AG04449 (cell line): ENCODE measurements at regions not wholly inside any gene's neighbourhood (a gene's known extent, or its start where the extent isn't known, plus 50 kb on each side); places are given as distances from the start of the nearest gene placed in this dataset.

Experiments used
- CTCF ChIA-PET: fragments of 350-600 bp; formaldehyde crosslinking; extraction: SDS; loops from one replicate; lab custom pipeline; 2021; ENCODE audit warnings: antibody characterized with exemption; lab: Yijun Ruan, JAX
- POLR2A ChIA-PET: fragments of 400-600, 350-600 bp; formaldehyde crosslinking; extraction: SDS; loops from one replicate; lab custom pipeline; 2020; ENCODE audit warnings: antibody characterized with exemption, inconsistent platforms; lab: Yijun Ruan, JAX
- DNase-seq: peaks from one replicate; pipeline ENCODE4 v3.0.0-alpha.2; 2010; ENCODE audit warnings: low read depth, low spot score
- H3K4me3 ChIP-seq: 2 replicates; pipeline ENCODE4 v1.5.1; 2011; ENCODE audit warnings: low read depth, mild to moderate bottlenecking, control low read depth, low read length
- TF ChIP-seq, protein P1 (sequence below): IDR thresholded peaks from one replicate; pipeline ENCODE4 v1.5.1; 2011; ENCODE audit warnings: mild to moderate bottlenecking, moderate library complexity, low read length, control low read depth, inconsistent platforms; ENCODE audit not compliant: insufficient read depth; ENCODE audit errors: missing control alignments

DNA sequence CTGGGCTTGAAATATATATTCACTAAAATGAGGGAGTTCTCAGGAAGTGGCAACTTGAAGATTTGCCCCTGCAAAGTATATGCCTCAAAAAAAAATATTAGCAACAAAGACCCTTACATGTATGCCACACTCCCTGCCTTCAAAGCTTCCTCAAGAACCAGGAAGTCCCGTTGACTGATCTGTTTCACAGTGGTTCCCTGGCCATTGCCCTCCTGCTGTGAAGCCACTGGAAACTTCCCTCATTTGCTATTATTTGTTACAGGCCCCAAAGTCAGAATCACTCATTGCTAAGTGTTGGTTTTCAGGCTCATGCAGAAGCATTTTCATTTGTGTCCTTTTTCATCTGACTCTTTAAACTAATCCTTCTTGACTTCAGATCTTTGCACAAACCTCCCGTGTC is 421.5 kb downstream of the ZNF521 start:
- H3K4me3 ChIP-seq, result no peak overlapping the region
- no peak for DNase-seq
- CTCF ChIA-PET, result no interaction called here
- TF ChIP-seq, protein P1, sequence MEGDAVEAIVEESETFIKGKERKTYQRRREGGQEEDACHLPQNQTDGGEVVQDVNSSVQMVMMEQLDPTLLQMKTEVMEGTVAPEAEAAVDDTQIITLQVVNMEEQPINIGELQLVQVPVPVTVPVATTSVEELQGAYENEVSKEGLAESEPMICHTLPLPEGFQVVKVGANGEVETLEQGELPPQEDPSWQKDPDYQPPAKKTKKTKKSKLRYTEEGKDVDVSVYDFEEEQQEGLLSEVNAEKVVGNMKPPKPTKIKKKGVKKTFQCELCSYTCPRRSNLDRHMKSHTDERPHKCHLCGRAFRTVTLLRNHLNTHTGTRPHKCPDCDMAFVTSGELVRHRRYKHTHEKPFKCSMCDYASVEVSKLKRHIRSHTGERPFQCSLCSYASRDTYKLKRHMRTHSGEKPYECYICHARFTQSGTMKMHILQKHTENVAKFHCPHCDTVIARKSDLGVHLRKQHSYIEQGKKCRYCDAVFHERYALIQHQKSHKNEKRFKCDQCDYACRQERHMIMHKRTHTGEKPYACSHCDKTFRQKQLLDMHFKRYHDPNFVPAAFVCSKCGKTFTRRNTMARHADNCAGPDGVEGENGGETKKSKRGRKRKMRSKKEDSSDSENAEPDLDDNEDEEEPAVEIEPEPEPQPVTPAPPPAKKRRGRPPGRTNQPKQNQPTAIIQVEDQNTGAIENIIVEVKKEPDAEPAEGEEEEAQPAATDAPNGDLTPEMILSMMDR, result no peak
- POLR2A ChIA-PET, result no interaction called here

DNA sequence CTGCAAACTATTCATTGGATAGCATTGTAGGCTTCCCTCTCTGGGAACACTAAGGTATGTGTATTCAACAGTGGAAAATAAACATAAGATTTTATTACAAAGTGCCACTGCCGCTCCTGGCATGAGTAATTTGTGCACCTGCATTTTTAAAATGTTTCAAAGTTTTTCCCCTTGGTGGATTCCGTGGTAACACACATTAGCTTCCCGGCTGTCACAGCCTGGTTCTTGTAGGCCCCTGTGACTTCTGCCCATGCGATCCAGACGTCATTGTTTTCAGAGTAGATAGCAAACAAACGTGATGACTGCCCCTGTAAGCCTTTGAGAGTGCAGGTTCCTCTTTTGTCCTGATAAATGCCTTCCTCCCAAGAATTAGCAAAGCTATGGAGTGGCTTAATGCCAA is 421.0 kb downstream of the ZNF521 start:
- TF ChIP-seq, protein P1, result no peak
- no peak overlapping the region for H3K4me3 ChIP-seq
- CTCF ChIA-PET, result no interaction called here
- POLR2A ChIA-PET, result no interaction called here
- no peak for DNase-seq

DNA sequence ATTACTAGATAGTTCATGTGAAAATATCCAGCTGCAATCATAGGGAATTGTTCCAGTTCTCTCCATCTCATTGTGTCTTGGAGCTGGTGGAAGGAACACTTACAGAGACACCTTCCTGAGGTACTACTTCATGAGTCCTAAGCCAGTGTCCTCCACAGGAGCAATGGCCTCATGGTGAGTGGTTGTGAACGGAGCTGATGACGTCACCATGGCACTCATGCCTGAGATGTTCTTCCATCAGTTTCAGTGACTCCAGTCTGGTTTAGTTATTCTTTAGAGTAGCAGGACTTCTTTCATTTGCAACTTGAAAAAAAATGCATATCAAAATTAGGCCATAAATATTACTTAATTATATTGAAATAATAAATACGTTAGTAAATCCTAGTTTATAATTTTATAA is 418.6 kb downstream of the ZNF521 start:
- CTCF ChIA-PET, result no interaction called here
- POLR2A ChIA-PET, result no interaction called here
- H3K4me3 ChIP-seq, result no peak overlapping the region
- TF ChIP-seq, protein P1, result no peak
- no peak for DNase-seq

DNA sequence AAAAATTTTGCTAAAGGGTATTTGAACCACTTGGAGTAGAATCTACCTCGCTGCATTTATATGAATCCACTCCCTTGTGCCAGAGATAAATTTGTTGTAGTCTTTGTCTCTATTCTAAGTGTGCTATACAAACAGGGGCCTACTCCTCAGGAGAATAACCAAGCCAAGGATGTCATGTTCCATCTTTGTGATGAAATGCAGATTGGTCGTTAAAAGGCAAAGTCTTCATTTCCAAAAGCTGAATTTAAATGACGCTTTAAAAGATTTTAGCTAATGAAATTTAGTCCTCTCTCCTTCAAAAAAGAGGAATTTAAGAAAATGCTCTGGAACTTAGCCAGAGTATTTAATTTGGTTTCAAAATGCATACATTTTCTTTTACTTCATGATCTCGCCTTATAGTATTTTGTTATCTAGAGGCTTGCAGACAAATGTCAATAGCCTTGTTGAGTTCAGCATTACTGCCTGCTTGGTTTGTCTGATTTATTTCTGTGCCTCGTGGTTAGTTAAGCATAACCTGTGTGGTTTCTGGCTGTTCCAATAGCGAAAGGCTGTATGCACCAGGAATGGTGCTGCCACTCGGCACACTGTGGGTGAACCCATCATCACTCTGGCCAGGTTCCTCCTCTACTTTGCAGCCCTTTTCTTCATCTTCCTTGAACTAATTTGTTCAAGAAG is 417.6 kb downstream of the ZNF521 start:
- TF ChIP-seq, protein P1, result no peak
- ChIA-PET CTCF (no interaction called here), POLR2A (no interaction called here)
- no peak overlapping the region for H3K4me3 ChIP-seq
- no peak for DNase-seq

DNA sequence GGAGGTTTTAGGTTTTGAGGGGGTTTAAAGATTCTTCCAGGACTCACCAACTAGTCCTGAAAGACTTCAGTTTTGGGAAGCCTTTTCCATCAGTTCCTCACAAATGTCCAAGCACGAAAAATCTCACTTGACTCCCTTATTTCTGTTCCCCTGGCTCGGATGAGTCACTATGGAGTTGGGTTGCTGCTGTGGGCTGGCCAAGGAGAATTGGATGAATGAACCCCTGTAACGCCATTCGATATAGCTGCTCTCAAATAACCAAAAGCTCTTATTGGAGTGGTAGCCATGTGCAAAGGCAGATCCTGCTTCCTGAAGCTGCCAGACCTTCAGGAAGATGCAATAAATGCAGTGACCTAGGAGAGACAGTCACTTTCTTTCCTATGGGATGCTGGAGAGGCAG is 417.0 kb downstream of the ZNF521 start:
- DNase-seq, result no peak
- ChIA-PET CTCF (no interaction called here), POLR2A (no interaction called here)
- TF ChIP-seq, protein P1, result no peak
- no peak overlapping the region for H3K4me3 ChIP-seq

DNA sequence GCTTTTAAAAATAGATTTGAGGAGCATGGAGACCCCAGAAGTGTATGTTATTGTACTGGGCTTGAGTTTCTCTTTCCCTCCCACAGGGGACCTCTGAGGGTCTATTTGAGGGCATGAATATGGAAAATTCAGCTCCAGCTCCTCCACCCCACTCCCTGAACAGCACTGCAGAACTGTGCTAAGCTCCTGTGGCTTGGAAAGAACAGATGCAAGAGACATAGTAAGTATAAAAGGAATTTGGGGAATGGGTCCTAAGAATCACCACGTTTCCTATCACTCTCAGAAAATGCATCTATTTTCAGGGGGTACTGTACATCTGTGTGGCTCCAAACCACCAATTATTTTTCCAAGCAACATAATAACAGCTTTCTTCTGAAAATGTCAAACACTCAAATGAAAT is 416.1 kb downstream of the ZNF521 start:
- CTCF ChIA-PET, result no interaction called here
- H3K4me3 ChIP-seq, result no peak overlapping the region
- TF ChIP-seq, protein P1, result no peak
- POLR2A ChIA-PET, result no interaction called here
- no peak for DNase-seq
